Psoas muscle (tissue), 7 donors: ENCODE measurements at regions not wholly inside any gene's neighbourhood (a gene's known extent, or its start where the extent isn't known, plus 50 kb on each side); places are given as distances from the start of the nearest gene placed in this dataset.
"Not testable (repeated sequence)": the region's sequence is repeated elsewhere in the genome, so short reads cannot be mapped to it uniquely, and the experiment has no call there.

ENCODE experiments used
- ATAC-seq, 4 donors: fragments of 200-7000 bp; cut with Tn5 transposase; one replicate each; pipeline ENCODE4 v1.9.1; 2020; ENCODE audit warnings: moderate library complexity in 3 of 4, mild to moderate bottlenecking in 2 of 4
- DNase-seq, 2 donors: peaks; one replicate each; pipeline ENCODE4 v3.0.0-alpha.2; 2020
- H3K27ac ChIP-seq: fragments of 200-600 bp; one replicate; pipeline ENCODE4 v1.8.0; 2022
- H3K27me3 ChIP-seq, 3 donors: fragments of 200-600 bp in 1 of 3; one replicate each; pipeline versions ENCODE4 v1.6.1 to v1.8.0; 2013 to 2022; ENCODE audit warnings: low read length in 2 of 3, mild to moderate bottlenecking in 2 of 3, moderate library complexity in 1 of 3; ENCODE audit not compliant: insufficient read depth in 3 of 3
- H3K36me3 ChIP-seq, 2 donors: fragments of 200-600 bp in 1 of 2; one replicate each; pipeline versions ENCODE4 v1.6.1 to v1.8.0; 2013 to 2022; ENCODE audit warnings: low read depth in 1 of 2, mild to moderate bottlenecking in 1 of 2, moderate library complexity in 1 of 2; ENCODE audit not compliant: insufficient read depth in 1 of 2
- H3K4me1 ChIP-seq: fragments of 200-600 bp; one replicate; pipeline ENCODE4 v1.8.0; 2022
- H3K4me3 ChIP-seq: fragments of 200-600 bp; one replicate; pipeline ENCODE4 v1.8.0; 2022; ENCODE audit warnings: mild to moderate bottlenecking
- H3K9me3 ChIP-seq: fragments of 200-600 bp; one replicate; pipeline ENCODE4 v1.8.0; 2022
- CTCF ChIP-seq: fragments of 200-600 bp; IDR thresholded peaks from one replicate; pipeline ENCODE4 v1.8.0; 2022; ENCODE audit warnings: antibody characterized with exemption
- WGBS, 3 donors: extraction: QIAGEN DNeasy Blood & Tissue Kit; methylation state at CpG; one replicate each; pipeline versions ENCODE4 v1.1.6 to v1.1.7; 2013; 5-methylcytosine and 5-hydroxymethylcytosine counted together
- intact Hi-C, 2 donors: fragments of 100-400 bp; cut with DNase I; formaldehyde crosslinking; loops; one replicate each; pipeline versions ENCODE4 v1.11.0 to v1.14.2; 2022
- donor health status: healthy with polysubstance abuse.
- donor health status: DM: no; HTN: no; CAD: no; lungs with moderate emphysema.
- donor health status: Bipolar disorder and iron deficiency.
- donor health status: healthy.
- donor health status: DM: yes; HTN: yes; CAD: no.
- donor health status: DM: no; HTN: no; CAD: no.
- donor health status: DM: yes; HTN: yes; CAD: no.

DNA sequence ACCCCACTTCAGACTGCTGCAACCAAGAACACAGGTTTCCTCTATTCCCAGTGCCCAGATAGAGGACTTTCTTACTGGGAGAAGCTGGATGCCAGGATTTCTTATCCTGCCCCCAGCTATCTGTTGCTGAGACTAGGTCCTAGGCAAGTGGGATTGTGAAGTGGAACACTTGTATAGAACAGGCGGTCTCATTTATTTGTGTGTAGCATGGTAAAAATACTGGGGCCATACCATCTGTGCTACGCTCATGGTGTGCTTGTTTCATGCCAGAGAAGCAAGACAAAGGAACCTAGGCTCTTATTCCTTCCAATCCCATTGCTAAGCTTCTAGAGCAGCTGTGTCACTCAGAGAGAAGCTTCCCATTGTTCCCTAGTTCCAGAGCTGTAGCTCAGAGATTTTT, 191.5 kb upstream of the EPHA6 start:
- no peak overlapping the region for H3K27ac ChIP-seq
- no peaks in the 10 kb centered on the region for H3K4me1 ChIP-seq
- TF ChIP-seq CTCF: no peak
- H3K9me3 ChIP-seq: no peaks in the 10 kb centered on the region
- 84 to 91% (median 87%) methylated on average over 2 of the region's 2 CpGs for WGBS, 3 donors
- H3K4me3 ChIP-seq: no peak overlapping the region
- no peak for ATAC-seq
- intact Hi-C loops: no loop called here
- DNase-seq: no peak
- no peaks in the 10 kb centered on the region for H3K27me3 ChIP-seq
- no peaks in the 10 kb centered on the region for H3K36me3 ChIP-seq

- ATAC-seq (no peak), DNase-seq (no peak)
- Histone ChIP-seq H3K9me3 (no peaks in the 10 kb centered on the region), H3K36me3 (no peaks in the 10 kb centered on the region), H3K4me3 (no peak overlapping the region), H3K4me1 (no peaks in the 10 kb centered on the region), H3K27me3 (no peaks in the 10 kb centered on the region), H3K27ac (no peak overlapping the region)
- 43 to 63% (median 58%) methylated on average over 1 of the region's 1 CpG for WGBS, 3 donors
- no peak for TF ChIP-seq CTCF
- intact Hi-C loops: no loop called here
Measured at GRCh38 chr3:96631050-96631449, 183.3 kb upstream of the EPHA6 start.

DNA sequence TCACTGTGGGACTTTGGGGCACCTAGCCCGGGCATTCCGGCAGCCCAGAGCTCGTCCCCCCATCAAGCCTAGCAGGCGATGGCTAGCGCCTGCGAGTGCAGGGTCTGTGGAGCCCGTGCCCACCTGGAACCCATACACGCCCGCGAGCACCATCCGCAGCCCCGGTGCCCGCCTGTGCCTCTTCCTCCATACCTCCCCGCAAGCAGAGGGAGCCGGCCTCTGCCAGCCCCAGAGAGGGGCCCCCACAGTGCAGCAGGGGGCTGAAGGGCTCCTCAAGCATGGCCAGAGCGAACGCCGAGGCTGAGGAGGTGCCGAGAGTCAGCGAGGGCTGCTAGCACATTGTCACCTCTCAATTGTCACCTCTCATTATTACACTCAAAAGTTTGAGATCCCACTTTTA, 167.8 kb upstream of the EPHA6 start:
- TF ChIP-seq CTCF: no peak
- intact Hi-C loops: no loop called here
- Histone ChIP-seq H3K36me3 (no peaks in the 10 kb centered on the region), H3K27ac (no peak overlapping the region), H3K27me3 (no peaks in the 10 kb centered on the region), H3K4me1 (no peaks in the 10 kb centered on the region), H3K4me3 (no peak overlapping the region), H3K9me3 (no peaks in the 10 kb centered on the region)
- WGBS, 3 donors: 87 to 88% (median 87%) methylated on average over 20 of the region's 20 CpGs
- ATAC-seq (no peak), DNase-seq (no peak)

GRCh38 chr3:96657710-96658109, 156.7 kb upstream of the EPHA6 start:
- Histone ChIP-seq H3K4me3 (no peak overlapping the region), H3K9me3 (no peaks in the 10 kb centered on the region), H3K4me1 (no peaks in the 10 kb centered on the region), H3K27me3 (no peaks in the 10 kb centered on the region), H3K36me3 (no peaks in the 10 kb centered on the region), H3K27ac (no peak overlapping the region)
- ATAC-seq: no peak
- 80 to 84% (median 81%) methylated on average over 8 of the region's 8 CpGs for WGBS, 3 donors
- TF ChIP-seq CTCF: no peak
- intact Hi-C loops: loop anchor here in 1 of 2 donors (10.0 kb wide), 1 partner anchor 483 kb away; no protein-coding TSS in a partner anchor
- no peak for DNase-seq

DNA sequence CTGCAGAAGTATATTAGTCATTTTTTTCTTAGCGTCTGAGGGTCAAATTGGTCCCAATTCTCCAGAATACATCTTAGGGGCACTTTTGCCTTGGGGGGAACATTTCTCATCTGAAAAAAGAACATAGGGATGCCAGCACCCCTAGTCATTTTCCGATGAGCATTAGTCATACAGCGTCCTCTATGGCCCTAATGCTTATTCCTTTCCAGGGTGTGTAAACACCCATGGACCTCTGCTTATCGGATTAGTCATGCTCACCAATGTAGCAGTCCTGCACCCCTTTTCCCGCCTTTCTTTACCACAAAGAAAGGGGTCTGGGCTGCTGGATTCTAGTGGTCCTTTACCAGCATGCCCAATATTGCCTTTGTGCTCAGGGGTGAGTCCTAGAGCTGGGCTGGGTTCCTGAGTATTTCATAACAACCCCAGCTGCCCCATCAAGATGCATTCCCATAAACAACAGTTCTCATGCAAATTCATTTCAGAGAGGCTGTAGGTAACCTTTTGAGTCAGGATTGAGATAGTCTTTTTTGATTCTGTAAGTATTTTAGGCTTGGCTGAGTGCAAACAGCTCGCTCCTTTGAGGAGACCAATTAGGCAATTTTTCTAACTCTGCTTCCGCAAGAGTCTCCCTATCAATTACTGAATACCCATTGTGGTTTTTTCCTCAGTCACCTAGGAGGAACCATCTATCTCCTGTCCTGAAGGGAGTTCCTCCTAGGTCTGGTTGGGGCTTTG, 142.4 kb upstream of the EPHA6 start:
- DNase-seq, ATAC-seq, H3K4me1 ChIP-seq, H3K4me3 ChIP-seq, H3K9me3 ChIP-seq, H3K36me3 ChIP-seq, H3K27ac ChIP-seq, intact Hi-C loops, H3K27me3 ChIP-seq: not testable (repeated sequence)
- WGBS, 3 donors: 85 to 89% (median 88%) methylated on average over 7 of the region's 7 CpGs
